ENCODE measurements at regions not wholly inside any gene's neighbourhood (a gene's known extent, or its start where the extent isn't known, plus 50 kb on each side); places are given as distances from the start of the nearest gene placed in this dataset.

GRCh38 chr16:79358188-79358587 is 242.3 kb downstream of the MAF start:
- TF ChIP-seq, protein P1, sequence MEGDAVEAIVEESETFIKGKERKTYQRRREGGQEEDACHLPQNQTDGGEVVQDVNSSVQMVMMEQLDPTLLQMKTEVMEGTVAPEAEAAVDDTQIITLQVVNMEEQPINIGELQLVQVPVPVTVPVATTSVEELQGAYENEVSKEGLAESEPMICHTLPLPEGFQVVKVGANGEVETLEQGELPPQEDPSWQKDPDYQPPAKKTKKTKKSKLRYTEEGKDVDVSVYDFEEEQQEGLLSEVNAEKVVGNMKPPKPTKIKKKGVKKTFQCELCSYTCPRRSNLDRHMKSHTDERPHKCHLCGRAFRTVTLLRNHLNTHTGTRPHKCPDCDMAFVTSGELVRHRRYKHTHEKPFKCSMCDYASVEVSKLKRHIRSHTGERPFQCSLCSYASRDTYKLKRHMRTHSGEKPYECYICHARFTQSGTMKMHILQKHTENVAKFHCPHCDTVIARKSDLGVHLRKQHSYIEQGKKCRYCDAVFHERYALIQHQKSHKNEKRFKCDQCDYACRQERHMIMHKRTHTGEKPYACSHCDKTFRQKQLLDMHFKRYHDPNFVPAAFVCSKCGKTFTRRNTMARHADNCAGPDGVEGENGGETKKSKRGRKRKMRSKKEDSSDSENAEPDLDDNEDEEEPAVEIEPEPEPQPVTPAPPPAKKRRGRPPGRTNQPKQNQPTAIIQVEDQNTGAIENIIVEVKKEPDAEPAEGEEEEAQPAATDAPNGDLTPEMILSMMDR (IDR thresholded peaks at IDR 0.05; ENCODE audit: insufficient read depth in 1 of 2, low read depth in 1 of 2, low read length in 1 of 2, severe bottlenecking in 1 of 2, unreplicated experiment in 1 of 2): no peak
- Mint-ChIP-seq H3K4me3 (ENCODE audit: unreplicated experiment) (no peak overlapping the region), H3K36me3 (ENCODE audit: insufficient read depth, unreplicated experiment) (no peaks in the 10 kb centered on the region), H3K27me3 (ENCODE audit: insufficient read depth, unreplicated experiment) (peaks cover 15% of the 10 kb centered on the region), H3K27ac (ENCODE audit: unreplicated experiment) (no peak overlapping the region), H3K9me3 (ENCODE audit: unreplicated experiment) (no peaks in the 10 kb centered on the region), H3K4me1 (ENCODE audit: low read depth, unreplicated experiment) (no peaks in the 10 kb centered on the region)
- Histone ChIP-seq H3K9me3 (no peaks in the 10 kb centered on the region), H3K27me3 (replicated peaks; ENCODE audit: control insufficient read depth, insufficient read depth, low read length) (no peaks in the 10 kb centered on the region), H3K4me1 (no peaks in the 10 kb centered on the region), H3K4me3 (ENCODE audit: low read depth, low read length) (no peak overlapping the region), H3K36me3 (ENCODE audit: control insufficient read depth, insufficient read depth, low read length) (no peaks in the 10 kb centered on the region)
- no TSS peak for BruUV-seq (replicated peaks)
- DNase-seq: no peak
- intact Hi-C loops (cut with micrococcal nuclease; ENCODE audit: unreplicated experiment): no loop called here
- CTCF ChIA-PET: no interaction called here
- POLR2A ChIA-PET: no interaction called here

DNA sequence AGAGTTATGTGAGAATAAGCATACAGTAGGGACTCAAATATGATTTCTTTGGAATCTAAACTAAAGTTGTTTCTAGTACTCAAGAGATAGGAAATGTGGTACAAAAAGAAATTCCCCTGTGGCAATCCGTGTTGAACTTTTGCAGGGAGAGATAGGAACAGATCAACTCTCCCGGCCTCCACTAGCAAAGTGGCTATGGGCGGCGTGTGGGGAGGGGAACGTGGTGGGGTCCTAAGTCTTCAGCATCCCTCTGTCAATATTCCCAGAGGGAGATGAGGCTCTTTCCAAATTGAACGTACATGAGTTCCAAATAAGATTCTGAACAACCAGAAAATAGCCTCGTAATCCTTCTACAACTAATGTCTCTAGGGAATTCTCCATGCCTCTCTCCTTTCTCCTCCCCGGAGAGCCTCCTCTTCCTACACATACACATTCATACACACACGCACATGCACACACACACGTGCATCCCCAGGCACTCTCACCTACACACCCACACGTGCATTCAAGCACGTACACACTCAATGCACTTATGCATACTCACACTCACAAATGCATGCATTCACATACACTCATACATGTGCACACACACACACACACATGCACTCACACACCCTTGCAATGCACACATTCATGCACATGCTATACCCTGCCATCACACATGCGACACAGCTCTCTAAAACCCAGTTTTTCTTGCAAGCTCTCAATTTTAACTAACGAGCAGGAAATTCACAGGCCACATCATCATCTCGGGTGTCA is 244.8 kb downstream of the MAF start:
- POLR2A ChIA-PET: no interaction called here
- H3K27me3 ChIP-seq (replicated peaks; ENCODE audit: control insufficient read depth, insufficient read depth, low read length): no peaks in the 10 kb centered on the region
- H3K4me3 Mint-ChIP-seq (ENCODE audit: unreplicated experiment): no peak overlapping the region
- H3K4me3 ChIP-seq (ENCODE audit: low read depth, low read length): no peak overlapping the region
- BruUV-seq (replicated peaks): no TSS peak
- H3K9me3 ChIP-seq: no peaks in the 10 kb centered on the region
- no peaks in the 10 kb centered on the region for H3K4me1 ChIP-seq
- no peaks in the 10 kb centered on the region for H3K36me3 Mint-ChIP-seq (ENCODE audit: insufficient read depth, unreplicated experiment)
- H3K9me3 Mint-ChIP-seq (ENCODE audit: unreplicated experiment): no peaks in the 10 kb centered on the region
- no peak for DNase-seq
- no peaks in the 10 kb centered on the region for H3K4me1 Mint-ChIP-seq (ENCODE audit: low read depth, unreplicated experiment)
- H3K27ac Mint-ChIP-seq (ENCODE audit: unreplicated experiment): no peak overlapping the region
- CTCF ChIA-PET: no interaction called here
- no peaks in the 10 kb centered on the region for H3K36me3 ChIP-seq (ENCODE audit: control insufficient read depth, insufficient read depth, low read length)
- intact Hi-C loops (cut with micrococcal nuclease; ENCODE audit: unreplicated experiment): no loop called here
- H3K27me3 Mint-ChIP-seq (ENCODE audit: insufficient read depth, unreplicated experiment): peaks cover 12% of the 10 kb centered on the region
- TF ChIP-seq, protein P1 (IDR thresholded peaks at IDR 0.05; ENCODE audit: insufficient read depth in 1 of 2, low read depth in 1 of 2, low read length in 1 of 2, severe bottlenecking in 1 of 2, unreplicated experiment in 1 of 2): no peak

- intact Hi-C loops (cut with micrococcal nuclease; ENCODE audit: unreplicated experiment): no loop called here
- H3K27ac Mint-ChIP-seq (ENCODE audit: unreplicated experiment): no peak overlapping the region
- TF ChIP-seq, protein P1 (IDR thresholded peaks at IDR 0.05; ENCODE audit: insufficient read depth in 1 of 2, low read depth in 1 of 2, low read length in 1 of 2, severe bottlenecking in 1 of 2, unreplicated experiment in 1 of 2): no peak
- H3K4me3 Mint-ChIP-seq (ENCODE audit: unreplicated experiment): no peak overlapping the region
- no TSS peak for BruUV-seq (replicated peaks)
- H3K4me1 ChIP-seq: no peaks in the 10 kb centered on the region
- H3K27me3 ChIP-seq (replicated peaks; ENCODE audit: control insufficient read depth, insufficient read depth, low read length): no peaks in the 10 kb centered on the region
- no peaks in the 10 kb centered on the region for H3K4me1 Mint-ChIP-seq (ENCODE audit: low read depth, unreplicated experiment)
- no peaks in the 10 kb centered on the region for H3K9me3 ChIP-seq
- H3K36me3 ChIP-seq (ENCODE audit: control insufficient read depth, insufficient read depth, low read length): no peaks in the 10 kb centered on the region
- ChIA-PET CTCF (no interaction called here), POLR2A (no interaction called here)
- no peak overlapping the region for H3K4me3 ChIP-seq (ENCODE audit: low read depth, low read length)
- no peaks in the 10 kb centered on the region for H3K36me3 Mint-ChIP-seq (ENCODE audit: insufficient read depth, unreplicated experiment)
- no peaks in the 10 kb centered on the region for H3K9me3 Mint-ChIP-seq (ENCODE audit: unreplicated experiment)
- H3K27me3 Mint-ChIP-seq (ENCODE audit: insufficient read depth, unreplicated experiment): peaks cover 18% of the 10 kb centered on the region
- no peak for DNase-seq
Measured at GRCh38 chr16:79351927-79352326, 248.6 kb downstream of the MAF start.
